Activated CD4-positive, alpha-beta T cell treated with anti-CD3 and anti-CD28 coated beads, Interleukin-2, Interleukin-4, amounts not matched to agents 100 ng/mL and 50 ng/mL, durations not matched to agents 16 hours and 8 hours (primary cell): ENCODE measurements at regions not wholly inside any gene's neighbourhood (a gene's known extent, or its start where the extent isn't known, plus 50 kb on each side); places are given as distances from the start of the nearest gene placed in this dataset.
A peak's percentile ranks its signal among the peaks of the same experiment; 100 is the strongest.

Experiments
- DNase-seq: peaks from one replicate; pipeline ENCODE4 v3.0.0-alpha.2; 2020; ENCODE audit warnings: low spot score

GRCh38 chr17:52388941-52389340 lies 230.4 kb upstream of the CA10 start:
- no peak for DNase-seq

GRCh38 chr17:52384695-52385094 lies 226.2 kb upstream of the CA10 start:
- DNase-seq = no peak

- peak; percentile 54 for DNase-seq
These were observed 225.1 kb upstream of the CA10 start for GRCh38 chr17:52383493-52384100.

- DNase-seq = no peak
These were observed 220.3 kb upstream of the CA10 start for GRCh38 chr17:52378860-52379259.

- no peak for DNase-seq
These were observed 217.6 kb upstream of the CA10 start for GRCh38 chr17:52376137-52376536.

- no peak for DNase-seq
These were observed 210.4 kb upstream of the CA10 start for GRCh38 chr17:52368886-52369285.

- DNase-seq = no peak
These were observed 199.3 kb upstream of the CA10 start for GRCh38 chr17:52357854-52358253.

GRCh38 chr17:52336796-52337195 lies 178.3 kb upstream of the CA10 start:
- DNase-seq = no peak

- DNase-seq = no peak
These were observed 147.8 kb upstream of the CA10 start for GRCh38 chr17:52306314-52306713.

GRCh38 chr17:52298881-52299280 lies 140.4 kb upstream of the CA10 start:
- no peak for DNase-seq

GRCh38 chr17:52297230-52298010 lies 138.9 kb upstream of the CA10 start:
- no peak for DNase-seq

GRCh38 chr17:52294301-52294700 lies 135.8 kb upstream of the CA10 start:
- no peak for DNase-seq

- no peak for DNase-seq
These were observed 129.1 kb upstream of the CA10 start for GRCh38 chr17:52287611-52288010.

GRCh38 chr17:52283872-52284271 lies 125.4 kb upstream of the CA10 start:
- DNase-seq = no peak

- DNase-seq = no peak
These were observed 118.0 kb upstream of the CA10 start for GRCh38 chr17:52276381-52277008.

GRCh38 chr17:52271781-52272180 lies 113.3 kb upstream of the CA10 start:
- no peak for DNase-seq

GRCh38 chr17:52255347-52255746 lies 96.8 kb upstream of the CA10 start:
- no peak for DNase-seq

GRCh38 chr17:52244689-52245088 lies 86.2 kb upstream of the CA10 start:
- DNase-seq = no peak

- DNase-seq = no peak
These were observed 83.8 kb upstream of the CA10 start for GRCh38 chr17:52242268-52242667.

- no peak for DNase-seq
These were observed 78.6 kb upstream of the CA10 start for GRCh38 chr17:52237151-52237550.

- DNase-seq = no peak
These were observed 77.0 kb upstream of the CA10 start for GRCh38 chr17:52235516-52235915.

GRCh38 chr17:52233632-52234031 lies 75.1 kb upstream of the CA10 start:
- no peak for DNase-seq

GRCh38 chr17:52233176-52233575 lies 74.7 kb upstream of the CA10 start:
- no peak for DNase-seq
